HepG2 (cell line): ENCODE measurements at regions not wholly inside any gene's neighbourhood (a gene's known extent, or its start where the extent isn't known, plus 50 kb on each side); places are given as distances from the start of the nearest gene placed in this dataset.

ENCODE experiments used
- ATAC-seq: fragments of 200-7000 bp; cut with Tn5 transposase; 3 replicates; pipeline ENCODE4 v1.9.1; 2020; ENCODE audit warnings: mild to moderate bottlenecking, moderate library complexity
- BruUV-seq: library from RNA; stranded (reverse); fragments of 400-500 nt; replicated peaks from 2 replicates; lab custom pipeline; 2021; lab: Mats Ljungman, UMichigan
- CTCF ChIA-PET: fragments of 300-600 bp; formaldehyde crosslinking; extraction: SDS; loops from one replicate; lab custom pipeline; 2021; ENCODE audit warnings: low total read pairs, inconsistent platforms, low intra/inter-chr PET ratio; lab: Yijun Ruan, JAX
- POLR2A ChIA-PET: fragments of 350-600 bp; sonication (Branson Sonifier 250); formaldehyde crosslinking; loops from one replicate; lab custom pipeline; 2020; ENCODE audit warnings: antibody characterized with exemption, inconsistent platforms; lab: Yijun Ruan, JAX
- DNase-seq: peaks from one replicate; pipeline ENCODE4 v3.0.0-alpha.2; 2015; ENCODE audit warnings: low spot score
- FAIRE-seq: peaks from 3 replicates; lab custom pipeline; 2011; peaks lifted over from hg19 to GRCh38; lab: Jason Lieb, UNC
- H2AFZ ChIP-seq: one replicate; pipeline ENCODE4 v1.6.1; 2011; ENCODE audit warnings: low read length, inconsistent platforms
- H3K27ac ChIP-seq: fragments of 300-600 bp; 3 replicates; pipeline ENCODE4 v1.8.0; 2011; ENCODE audit warnings: mixed run types, mild to moderate bottlenecking, mixed read lengths, low read length, inconsistent platforms; ENCODE audit not compliant: insufficient read depth; ENCODE audit errors: extremely low read length
- H3K27me3 ChIP-seq, 2 experiments: fragments of 200-600 bp in 1 of 2; 2 replicates in 1 of 2; 3 replicates in 1 of 2; pipeline versions ENCODE4 v1.6.0 to v1.8.0; 2011; ENCODE audit warnings: low read length in 2 of 2, mild to moderate bottlenecking in 2 of 2, moderate library complexity in 2 of 2, inconsistent platforms in 1 of 2; ENCODE audit not compliant: insufficient read depth in 2 of 2, control insufficient read depth in 1 of 2
- H3K36me3 ChIP-seq, 2 experiments: fragments of 200-600 bp in 1 of 2; replicated peaks in 1 of 2; 2 replicates in 1 of 2; 3 replicates in 1 of 2; pipeline versions ENCODE4 v1.5.1 to v1.8.0; 2011; ENCODE audit warnings: low read length in 2 of 2, inconsistent platforms in 1 of 2; ENCODE audit not compliant: insufficient read depth in 2 of 2, control insufficient read depth in 1 of 2
- H3K4me1 ChIP-seq: 2 replicates; pipeline ENCODE4 v1.5.1; 2012; ENCODE audit warnings: low read length, inconsistent platforms; ENCODE audit not compliant: insufficient read depth
- H3K4me2 ChIP-seq: 2 replicates; pipeline ENCODE4 v1.6.0; 2011; ENCODE audit warnings: low read depth, low read length, inconsistent platforms
- H3K4me3 ChIP-seq, 3 experiments: fragments of 200-600 bp in 1 of 3; sonication (generic), shearing (Covaris generic) in 1 of 3; replicated peaks in 1 of 3; 2 replicates each; pipeline ENCODE4 v1.5.1; 2011 to 2016; ENCODE audit warnings: low read length in 3 of 3, inconsistent platforms in 2 of 3, low read depth in 2 of 3, mild to moderate bottlenecking in 2 of 3, control low read depth in 1 of 3, mixed read lengths in 1 of 3; ENCODE audit not compliant: insufficient read depth in 1 of 3
- H3K79me2 ChIP-seq: one replicate; pipeline ENCODE4 v1.6.1; 2011; ENCODE audit warnings: low read length, inconsistent platforms; ENCODE audit not compliant: insufficient read depth
- H3K9ac ChIP-seq: 2 replicates; pipeline ENCODE4 v1.6.0; 2011; ENCODE audit warnings: mild to moderate bottlenecking, low read depth, low read length, inconsistent platforms; ENCODE audit not compliant: insufficient read depth
- H3K9me3 ChIP-seq: 2 replicates; pipeline ENCODE4 v1.5.1; 2012; ENCODE audit warnings: mild to moderate bottlenecking, low read length
- H4K20me1 ChIP-seq: 2 replicates; pipeline ENCODE4 v1.6.0; 2011; ENCODE audit warnings: inconsistent platforms, mild to moderate bottlenecking, low read length, moderate library complexity; ENCODE audit not compliant: insufficient read depth
- CTCF ChIP-seq: sonication (generic); formaldehyde crosslinking; IDR thresholded peaks from 2 replicates; pipeline ENCODE4 v1.5.0; 2020; ENCODE audit warnings: mild to moderate bottlenecking, missing genetic modification reagents, moderate library complexity
- HDAC1 ChIP-seq: sonication (generic); formaldehyde crosslinking; IDR thresholded peaks from 2 replicates; pipeline ENCODE4 v1.5.1; 2020; ENCODE audit warnings: mild to moderate bottlenecking, missing genetic modification reagents
- KIAA2018 ChIP-seq: sonication (generic); formaldehyde crosslinking; IDR thresholded peaks from 2 replicates; pipeline ENCODE4 v1.5.0; 2020; ENCODE audit warnings: mild to moderate bottlenecking, missing genetic modification reagents, borderline replicate concordance
- STAG1 ChIP-seq: sonication (generic); formaldehyde crosslinking; IDR thresholded peaks from 2 replicates; pipeline ENCODE4 v1.4.0; 2020; ENCODE audit warnings: missing genetic modification reagents
- ZNF136 ChIP-seq: sonication (generic); formaldehyde crosslinking; IDR thresholded peaks from 2 replicates; pipeline ENCODE4 v1.8.1; 2022; ENCODE audit warnings: low read depth, mild to moderate bottlenecking, moderate library complexity, missing genetic modification reagents
- ZNF710 ChIP-seq: sonication (generic); formaldehyde crosslinking; IDR thresholded peaks from 2 replicates; pipeline ENCODE4 v1.5.0; 2020; ENCODE audit warnings: mild to moderate bottlenecking, missing genetic modification reagents, borderline replicate concordance
- WGBS: methylation state at CpG from one replicate; pipeline ENCODE4 v1.1.6; 2017; ENCODE audit warnings: low lambda C conversion rate; 5-methylcytosine and 5-hydroxymethylcytosine counted together
- in situ Hi-C: cut with HindIII; loops from 2 replicates; pipeline ENCODE4 v1.10.0; 2017; ENCODE audit warnings: low pct_unique_long_range_greater_than_20kb; ENCODE audit not compliant: extremely low pct_ligation_motif_present
- intact Hi-C: fragments of 100-400 bp; cut with micrococcal nuclease; formaldehyde crosslinking; loops from one replicate; pipeline ENCODE4 v1.10.0; 2022; ENCODE audit not compliant: unreplicated experiment

- TF ChIP-seq ZNF710 (CRISPR knock-in tag) (no peak), HDAC1 (CRISPR knock-in tag) (no peak), ZNF136 (CRISPR knock-in tag) (no peak)
- TF ChIP-seq, all 625 proteins: peak for 0
These were observed 79.2 kb upstream of the GPM6A start (continued) for GRCh38 chr4:175891231-175891630.

- CTCF ChIA-PET, result no interaction called here
- no TSS peak for BruUV-seq
These were observed 79.8 kb upstream of the GPM6A start for GRCh38 chr4:175891851-175892250.

More at GRCh38 chr4:175891851-175892250, 79.8 kb upstream of the GPM6A start:
- H3K9me3 ChIP-seq, result no peaks in the 10 kb centered on the region
- no peaks in the 10 kb centered on the region for H3K27me3 ChIP-seq
- intact Hi-C loops, result no loop called here
- H2AFZ ChIP-seq, result no peak overlapping the region
- no peak overlapping the region for H3K9ac ChIP-seq
- FAIRE-seq (no peak), ATAC-seq (peak; percentile 33; the same call in 2 of the 3 replicates)
- in situ Hi-C loops, result no loop called here
- no peak overlapping the region for H3K27ac ChIP-seq
- TF ChIP-seq KIAA2018 (CRISPR knock-in tag) (no peak), CTCF (CRISPR knock-in tag) (peak; percentile 24; the same call in 1 of the 2 replicates), STAG1 (CRISPR knock-in tag) (peak; percentile 25)
- TF ChIP-seq, all 625 proteins: peak for 2
- DNase-seq, result peak; percentile 3
- H3K36me3 ChIP-seq, result no peaks in the 10 kb centered on the region
- 0% methylated on average over 2 of the region's 2 CpGs for WGBS
- no peak overlapping the region for H3K4me3 ChIP-seq
- no peaks in the 10 kb centered on the region for H3K4me1 ChIP-seq
- H3K79me2 ChIP-seq, result no peaks in the 10 kb centered on the region
- H3K4me2 ChIP-seq, result no peak overlapping the region
- POLR2A ChIA-PET, result no interaction called here
- no peaks in the 10 kb centered on the region for H4K20me1 ChIP-seq
